HL-60 (cell line): ENCODE measurements at regions not wholly inside any gene's neighbourhood (a gene's known extent, or its start where the extent isn't known, plus 50 kb on each side); places are given as distances from the start of the nearest gene placed in this dataset.

Experiments
- DNase-seq, 2 experiments: peaks; one replicate each; pipeline ENCODE4 v3.0.0-alpha.2; 2010 to 2020; ENCODE audit warnings: low read depth in 1 of 2, low spot score in 1 of 2
- H3K27ac ChIP-seq: fragments of 250-450 bp; sonication (Bioruptor Pico); replicated peaks from 2 replicates; pipeline ENCODE4 v1.5.1; 2020; ENCODE audit warnings: mild to moderate bottlenecking, moderate library complexity
- H3K27me3 ChIP-seq: fragments of 250-450 bp; sonication (Bioruptor Pico); 2 replicates; pipeline ENCODE4 v1.5.1; 2021; ENCODE audit warnings: mild to moderate bottlenecking, moderate library complexity; ENCODE audit not compliant: insufficient read depth, poor library complexity, severe bottlenecking
- H3K4me3 ChIP-seq: replicated peaks from 2 replicates; pipeline ENCODE4 v1.5.1; 2011; ENCODE audit warnings: mild to moderate bottlenecking, control low read depth, low read length; ENCODE audit not compliant: insufficient read depth
- GABPA ChIP-seq: IDR thresholded peaks from 2 replicates; pipeline ENCODE4 v1.6.1; 2012; ENCODE audit warnings: low read depth
- POLR2AphosphoS5 ChIP-seq: IDR thresholded peaks from 2 replicates; pipeline ENCODE4 v1.6.1; 2012; ENCODE audit warnings: low read depth
- SPI1 ChIP-seq: IDR thresholded peaks from 2 replicates; pipeline ENCODE4 v1.6.1; 2012; ENCODE audit warnings: low read depth, mild to moderate bottlenecking, borderline replicate concordance
- TF ChIP-seq, protein P1 (sequence below): IDR thresholded peaks from 2 replicates; pipeline ENCODE4 v1.6.1; 2012; ENCODE audit warnings: low read depth; ENCODE audit not compliant: insufficient replicate concordance
- TF ChIP-seq, protein P2 (sequence below): IDR thresholded peaks from one replicate; pipeline ENCODE4 v1.5.1; 2011; ENCODE audit warnings: low read length, control low read depth, inconsistent platforms; ENCODE audit not compliant: insufficient read depth

DNA sequence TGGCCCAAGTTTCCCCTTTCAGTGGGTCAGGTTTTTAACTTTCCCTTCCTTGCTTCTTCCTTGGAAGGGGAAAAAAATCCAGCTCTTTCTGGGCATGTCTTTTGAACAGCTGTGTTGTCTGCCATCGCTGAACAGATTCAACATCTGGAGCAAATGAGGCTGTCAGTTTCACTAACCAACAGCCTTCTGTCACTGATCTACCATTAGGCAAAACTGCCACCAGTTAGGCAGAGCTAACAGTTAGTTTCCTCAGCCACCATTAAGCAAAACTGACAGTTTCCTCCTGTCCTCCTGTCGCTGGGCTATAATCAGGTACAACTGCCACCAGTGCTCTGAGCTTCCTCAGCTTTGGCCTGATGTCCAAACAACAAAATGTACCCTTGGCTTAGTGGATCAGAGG lies 81.9 kb downstream of the NPTX2 start:
- no peak overlapping the region for H3K4me3 ChIP-seq
- no peak overlapping the region for H3K27ac ChIP-seq
- no peaks in the 10 kb centered on the region for H3K27me3 ChIP-seq
- TF ChIP-seq, protein P1, sequence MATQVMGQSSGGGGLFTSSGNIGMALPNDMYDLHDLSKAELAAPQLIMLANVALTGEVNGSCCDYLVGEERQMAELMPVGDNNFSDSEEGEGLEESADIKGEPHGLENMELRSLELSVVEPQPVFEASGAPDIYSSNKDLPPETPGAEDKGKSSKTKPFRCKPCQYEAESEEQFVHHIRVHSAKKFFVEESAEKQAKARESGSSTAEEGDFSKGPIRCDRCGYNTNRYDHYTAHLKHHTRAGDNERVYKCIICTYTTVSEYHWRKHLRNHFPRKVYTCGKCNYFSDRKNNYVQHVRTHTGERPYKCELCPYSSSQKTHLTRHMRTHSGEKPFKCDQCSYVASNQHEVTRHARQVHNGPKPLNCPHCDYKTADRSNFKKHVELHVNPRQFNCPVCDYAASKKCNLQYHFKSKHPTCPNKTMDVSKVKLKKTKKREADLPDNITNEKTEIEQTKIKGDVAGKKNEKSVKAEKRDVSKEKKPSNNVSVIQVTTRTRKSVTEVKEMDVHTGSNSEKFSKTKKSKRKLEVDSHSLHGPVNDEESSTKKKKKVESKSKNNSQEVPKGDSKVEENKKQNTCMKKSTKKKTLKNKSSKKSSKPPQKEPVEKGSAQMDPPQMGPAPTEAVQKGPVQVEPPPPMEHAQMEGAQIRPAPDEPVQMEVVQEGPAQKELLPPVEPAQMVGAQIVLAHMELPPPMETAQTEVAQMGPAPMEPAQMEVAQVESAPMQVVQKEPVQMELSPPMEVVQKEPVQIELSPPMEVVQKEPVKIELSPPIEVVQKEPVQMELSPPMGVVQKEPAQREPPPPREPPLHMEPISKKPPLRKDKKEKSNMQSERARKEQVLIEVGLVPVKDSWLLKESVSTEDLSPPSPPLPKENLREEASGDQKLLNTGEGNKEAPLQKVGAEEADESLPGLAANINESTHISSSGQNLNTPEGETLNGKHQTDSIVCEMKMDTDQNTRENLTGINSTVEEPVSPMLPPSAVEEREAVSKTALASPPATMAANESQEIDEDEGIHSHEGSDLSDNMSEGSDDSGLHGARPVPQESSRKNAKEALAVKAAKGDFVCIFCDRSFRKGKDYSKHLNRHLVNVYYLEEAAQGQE = no peak
- TF ChIP-seq, protein P2, sequence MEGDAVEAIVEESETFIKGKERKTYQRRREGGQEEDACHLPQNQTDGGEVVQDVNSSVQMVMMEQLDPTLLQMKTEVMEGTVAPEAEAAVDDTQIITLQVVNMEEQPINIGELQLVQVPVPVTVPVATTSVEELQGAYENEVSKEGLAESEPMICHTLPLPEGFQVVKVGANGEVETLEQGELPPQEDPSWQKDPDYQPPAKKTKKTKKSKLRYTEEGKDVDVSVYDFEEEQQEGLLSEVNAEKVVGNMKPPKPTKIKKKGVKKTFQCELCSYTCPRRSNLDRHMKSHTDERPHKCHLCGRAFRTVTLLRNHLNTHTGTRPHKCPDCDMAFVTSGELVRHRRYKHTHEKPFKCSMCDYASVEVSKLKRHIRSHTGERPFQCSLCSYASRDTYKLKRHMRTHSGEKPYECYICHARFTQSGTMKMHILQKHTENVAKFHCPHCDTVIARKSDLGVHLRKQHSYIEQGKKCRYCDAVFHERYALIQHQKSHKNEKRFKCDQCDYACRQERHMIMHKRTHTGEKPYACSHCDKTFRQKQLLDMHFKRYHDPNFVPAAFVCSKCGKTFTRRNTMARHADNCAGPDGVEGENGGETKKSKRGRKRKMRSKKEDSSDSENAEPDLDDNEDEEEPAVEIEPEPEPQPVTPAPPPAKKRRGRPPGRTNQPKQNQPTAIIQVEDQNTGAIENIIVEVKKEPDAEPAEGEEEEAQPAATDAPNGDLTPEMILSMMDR = no peak
- no peak for TF ChIP-seq POLR2AphosphoS5
- no peak for TF ChIP-seq SPI1
- TF ChIP-seq GABPA = no peak
- no peak for DNase-seq

DNA sequence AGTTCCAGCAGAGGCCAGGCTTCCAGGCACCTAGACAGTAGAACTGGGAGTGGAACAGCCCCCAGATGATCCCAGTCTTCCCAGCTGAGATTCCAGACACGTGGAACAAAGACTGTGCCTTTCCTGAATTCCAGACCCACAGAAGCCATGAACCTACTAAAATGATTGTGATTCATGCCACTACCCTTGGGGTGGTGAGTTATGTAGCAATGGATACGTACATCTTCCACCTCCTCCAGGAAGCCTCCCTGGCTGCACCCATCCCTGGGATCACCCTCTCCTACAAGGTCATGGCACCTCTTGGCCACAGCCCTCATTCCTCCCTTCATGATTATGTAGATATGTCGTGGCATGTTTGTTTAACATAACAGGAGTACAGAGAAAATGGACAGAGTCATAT lies 83.4 kb downstream of the NPTX2 start:
- TF ChIP-seq POLR2AphosphoS5 = no peak
- TF ChIP-seq GABPA = no peak
- TF ChIP-seq, protein P2 = no peak
- no peak for TF ChIP-seq SPI1
- TF ChIP-seq, protein P1 = no peak
- no peak for DNase-seq
- no peaks in the 10 kb centered on the region for H3K27me3 ChIP-seq
- no peak overlapping the region for H3K4me3 ChIP-seq
- H3K27ac ChIP-seq = no peak overlapping the region

DNA sequence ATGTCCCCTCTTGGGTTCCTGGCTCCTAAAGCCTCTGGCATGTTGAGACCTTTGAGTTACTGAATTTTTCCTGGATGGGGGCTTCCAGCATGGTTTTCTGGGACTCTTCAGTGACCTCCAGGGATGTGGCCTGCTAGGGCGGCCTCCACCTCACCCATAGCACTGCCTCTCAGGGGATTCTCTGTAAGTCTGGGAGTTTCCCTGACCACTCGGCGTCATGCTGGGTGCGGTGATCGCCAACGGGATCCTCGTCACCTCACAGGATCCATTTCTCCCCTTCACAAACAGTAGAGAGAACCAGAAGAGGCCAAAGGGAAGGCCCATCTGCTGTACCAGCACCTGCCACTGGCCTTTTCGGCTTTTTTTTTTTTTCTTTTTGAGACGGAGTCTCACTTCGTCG lies 84.3 kb downstream of the NPTX2 start:
- Histone ChIP-seq H3K4me3 (no peak overlapping the region), H3K27ac (no peak overlapping the region), H3K27me3 (no peaks in the 10 kb centered on the region)
- TF ChIP-seq POLR2AphosphoS5 (no peak), SPI1 (no peak), GABPA (no peak)
- TF ChIP-seq, protein P1 = no peak
- TF ChIP-seq, protein P2 = no peak
- no peak for DNase-seq
